ENCODE measurements at regions not wholly inside any gene's neighbourhood (a gene's known extent, or its start where the extent isn't known, plus 50 kb on each side); places are given as distances from the start of the nearest gene placed in this dataset.

- intact Hi-C loops (cut with micrococcal nuclease) = no loop called here
- no peak overlapping the region for H3K4me3 Mint-ChIP-seq
- no peak overlapping the region for H3K27ac Mint-ChIP-seq
- H3K36me3 Mint-ChIP-seq (ENCODE audit: low read depth) = no peaks in the 10 kb centered on the region
- H3K27me3 Mint-ChIP-seq = peaks cover 33% of the 10 kb centered on the region
- no peaks in the 10 kb centered on the region for H3K9me3 Mint-ChIP-seq
- ChIA-PET POLR2A (no interaction called here), CTCF (no interaction called here)
- H3K4me1 Mint-ChIP-seq = no peaks in the 10 kb centered on the region
- TF ChIP-seq CTCF (IDR thresholded peaks at IDR 0.05) = no peak
- ATAC-seq (ENCODE audit: low read depth) (no peak), DNase-seq (no peak)
These were observed 103.3 kb downstream of the TPRA1 start for GRCh38 chr3:127487196-127487595.

- POLR2A ChIA-PET = no interaction called here
- no peak overlapping the region for H3K27ac Mint-ChIP-seq
- CTCF ChIA-PET = no interaction called here
- no peaks in the 10 kb centered on the region for H3K4me1 Mint-ChIP-seq
- intact Hi-C loops (cut with micrococcal nuclease) = no loop called here
- TF ChIP-seq CTCF (IDR thresholded peaks at IDR 0.05) = no peak
- no peaks in the 10 kb centered on the region for H3K36me3 Mint-ChIP-seq (ENCODE audit: low read depth)
- DNase-seq (no peak), ATAC-seq (ENCODE audit: low read depth) (no peak)
- no peaks in the 10 kb centered on the region for H3K9me3 Mint-ChIP-seq
- H3K4me3 Mint-ChIP-seq = no peak overlapping the region
- peaks cover 33% of the 10 kb centered on the region for H3K27me3 Mint-ChIP-seq
These were observed 104.1 kb downstream of the TPRA1 start for GRCh38 chr3:127486321-127486944.

- no peaks in the 10 kb centered on the region for H3K9me3 Mint-ChIP-seq
- no peaks in the 10 kb centered on the region for H3K4me1 Mint-ChIP-seq
- peaks cover 33% of the 10 kb centered on the region for H3K27me3 Mint-ChIP-seq
- ChIA-PET CTCF (no interaction called here), POLR2A (no interaction called here)
- TF ChIP-seq CTCF (IDR thresholded peaks at IDR 0.05) = no peak
- H3K36me3 Mint-ChIP-seq (ENCODE audit: low read depth) = no peaks in the 10 kb centered on the region
- DNase-seq = no peak
- intact Hi-C loops (cut with micrococcal nuclease) = no loop called here
- no peak overlapping the region for H3K4me3 Mint-ChIP-seq
- H3K27ac Mint-ChIP-seq = no peak overlapping the region
- no peak for ATAC-seq (ENCODE audit: low read depth)
These were observed 105.0 kb downstream of the TPRA1 start for GRCh38 chr3:127485396-127486170.

- H3K4me3 Mint-ChIP-seq = no peak overlapping the region
- no peak for DNase-seq
These were observed 105.7 kb downstream of the TPRA1 start for GRCh38 chr3:127484601-127485388.

More at GRCh38 chr3:127484601-127485388, 105.7 kb downstream of the TPRA1 start:
- no peak for TF ChIP-seq CTCF (IDR thresholded peaks at IDR 0.05)
- no peaks in the 10 kb centered on the region for H3K9me3 Mint-ChIP-seq
- intact Hi-C loops (cut with micrococcal nuclease) = no loop called here
- no peak overlapping the region for H3K27ac Mint-ChIP-seq
- H3K36me3 Mint-ChIP-seq (ENCODE audit: low read depth) = no peaks in the 10 kb centered on the region
- H3K4me1 Mint-ChIP-seq = no peaks in the 10 kb centered on the region
- ChIA-PET POLR2A (no interaction called here), CTCF (no interaction called here)
- no peak for ATAC-seq (ENCODE audit: low read depth)
- H3K27me3 Mint-ChIP-seq = peaks cover 33% of the 10 kb centered on the region

Measured in activated B cell treated with CpG ODN at 0.5 μM for 24 hours (primary cell).